ENCODE measurements at regions not wholly inside any gene's neighbourhood (a gene's known extent, or its start where the extent isn't known, plus 50 kb on each side); places are given as distances from the start of the nearest gene placed in this dataset.

DNA sequence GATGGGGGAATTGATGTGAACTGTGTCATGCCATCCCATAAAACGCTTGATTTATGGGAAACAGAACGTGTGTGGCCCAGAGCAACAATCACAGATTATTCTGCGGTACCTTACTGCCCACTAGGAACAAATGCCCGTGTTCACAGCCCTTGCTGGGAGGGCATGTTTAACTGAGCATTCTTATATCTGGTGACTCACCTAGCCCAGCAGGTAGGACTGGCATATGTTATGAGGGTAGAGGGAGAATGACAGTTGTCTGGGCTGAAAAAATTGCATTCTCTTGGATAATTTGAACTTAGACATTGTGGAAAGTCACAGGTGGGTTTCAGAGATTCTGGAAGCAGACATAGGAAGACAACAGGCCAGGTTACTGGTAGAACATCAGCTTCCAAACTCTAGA is 460.6 kb downstream of the DMRT2 start:
- no peaks in the 10 kb centered on the region for H3K27me3 ChIP-seq (ENCODE audit: insufficient read depth)
- no peaks in the 10 kb centered on the region for H4K20me1 ChIP-seq (replicated peaks; ENCODE audit: insufficient read depth)
- no peak for DNase-seq (ENCODE audit: low spot score)
- no peak overlapping the region for H3K4me3 Mint-ChIP-seq
- no peaks in the 10 kb centered on the region for H3F3A ChIP-seq (replicated peaks; ENCODE audit: low read depth)
- peaks cover 2% of the 10 kb centered on the region for H3K27me3 Mint-ChIP-seq (ENCODE audit: insufficient read depth, low read depth, poor library complexity)
- H3K36me3 Mint-ChIP-seq (ENCODE audit: low read depth) = no peaks in the 10 kb centered on the region; the same call in 2 of the 3 replicates
- peaks cover 10% of the 10 kb centered on the region for H3K9me2 ChIP-seq (ENCODE audit: insufficient read depth)
- TF ChIP-seq, protein P1, sequence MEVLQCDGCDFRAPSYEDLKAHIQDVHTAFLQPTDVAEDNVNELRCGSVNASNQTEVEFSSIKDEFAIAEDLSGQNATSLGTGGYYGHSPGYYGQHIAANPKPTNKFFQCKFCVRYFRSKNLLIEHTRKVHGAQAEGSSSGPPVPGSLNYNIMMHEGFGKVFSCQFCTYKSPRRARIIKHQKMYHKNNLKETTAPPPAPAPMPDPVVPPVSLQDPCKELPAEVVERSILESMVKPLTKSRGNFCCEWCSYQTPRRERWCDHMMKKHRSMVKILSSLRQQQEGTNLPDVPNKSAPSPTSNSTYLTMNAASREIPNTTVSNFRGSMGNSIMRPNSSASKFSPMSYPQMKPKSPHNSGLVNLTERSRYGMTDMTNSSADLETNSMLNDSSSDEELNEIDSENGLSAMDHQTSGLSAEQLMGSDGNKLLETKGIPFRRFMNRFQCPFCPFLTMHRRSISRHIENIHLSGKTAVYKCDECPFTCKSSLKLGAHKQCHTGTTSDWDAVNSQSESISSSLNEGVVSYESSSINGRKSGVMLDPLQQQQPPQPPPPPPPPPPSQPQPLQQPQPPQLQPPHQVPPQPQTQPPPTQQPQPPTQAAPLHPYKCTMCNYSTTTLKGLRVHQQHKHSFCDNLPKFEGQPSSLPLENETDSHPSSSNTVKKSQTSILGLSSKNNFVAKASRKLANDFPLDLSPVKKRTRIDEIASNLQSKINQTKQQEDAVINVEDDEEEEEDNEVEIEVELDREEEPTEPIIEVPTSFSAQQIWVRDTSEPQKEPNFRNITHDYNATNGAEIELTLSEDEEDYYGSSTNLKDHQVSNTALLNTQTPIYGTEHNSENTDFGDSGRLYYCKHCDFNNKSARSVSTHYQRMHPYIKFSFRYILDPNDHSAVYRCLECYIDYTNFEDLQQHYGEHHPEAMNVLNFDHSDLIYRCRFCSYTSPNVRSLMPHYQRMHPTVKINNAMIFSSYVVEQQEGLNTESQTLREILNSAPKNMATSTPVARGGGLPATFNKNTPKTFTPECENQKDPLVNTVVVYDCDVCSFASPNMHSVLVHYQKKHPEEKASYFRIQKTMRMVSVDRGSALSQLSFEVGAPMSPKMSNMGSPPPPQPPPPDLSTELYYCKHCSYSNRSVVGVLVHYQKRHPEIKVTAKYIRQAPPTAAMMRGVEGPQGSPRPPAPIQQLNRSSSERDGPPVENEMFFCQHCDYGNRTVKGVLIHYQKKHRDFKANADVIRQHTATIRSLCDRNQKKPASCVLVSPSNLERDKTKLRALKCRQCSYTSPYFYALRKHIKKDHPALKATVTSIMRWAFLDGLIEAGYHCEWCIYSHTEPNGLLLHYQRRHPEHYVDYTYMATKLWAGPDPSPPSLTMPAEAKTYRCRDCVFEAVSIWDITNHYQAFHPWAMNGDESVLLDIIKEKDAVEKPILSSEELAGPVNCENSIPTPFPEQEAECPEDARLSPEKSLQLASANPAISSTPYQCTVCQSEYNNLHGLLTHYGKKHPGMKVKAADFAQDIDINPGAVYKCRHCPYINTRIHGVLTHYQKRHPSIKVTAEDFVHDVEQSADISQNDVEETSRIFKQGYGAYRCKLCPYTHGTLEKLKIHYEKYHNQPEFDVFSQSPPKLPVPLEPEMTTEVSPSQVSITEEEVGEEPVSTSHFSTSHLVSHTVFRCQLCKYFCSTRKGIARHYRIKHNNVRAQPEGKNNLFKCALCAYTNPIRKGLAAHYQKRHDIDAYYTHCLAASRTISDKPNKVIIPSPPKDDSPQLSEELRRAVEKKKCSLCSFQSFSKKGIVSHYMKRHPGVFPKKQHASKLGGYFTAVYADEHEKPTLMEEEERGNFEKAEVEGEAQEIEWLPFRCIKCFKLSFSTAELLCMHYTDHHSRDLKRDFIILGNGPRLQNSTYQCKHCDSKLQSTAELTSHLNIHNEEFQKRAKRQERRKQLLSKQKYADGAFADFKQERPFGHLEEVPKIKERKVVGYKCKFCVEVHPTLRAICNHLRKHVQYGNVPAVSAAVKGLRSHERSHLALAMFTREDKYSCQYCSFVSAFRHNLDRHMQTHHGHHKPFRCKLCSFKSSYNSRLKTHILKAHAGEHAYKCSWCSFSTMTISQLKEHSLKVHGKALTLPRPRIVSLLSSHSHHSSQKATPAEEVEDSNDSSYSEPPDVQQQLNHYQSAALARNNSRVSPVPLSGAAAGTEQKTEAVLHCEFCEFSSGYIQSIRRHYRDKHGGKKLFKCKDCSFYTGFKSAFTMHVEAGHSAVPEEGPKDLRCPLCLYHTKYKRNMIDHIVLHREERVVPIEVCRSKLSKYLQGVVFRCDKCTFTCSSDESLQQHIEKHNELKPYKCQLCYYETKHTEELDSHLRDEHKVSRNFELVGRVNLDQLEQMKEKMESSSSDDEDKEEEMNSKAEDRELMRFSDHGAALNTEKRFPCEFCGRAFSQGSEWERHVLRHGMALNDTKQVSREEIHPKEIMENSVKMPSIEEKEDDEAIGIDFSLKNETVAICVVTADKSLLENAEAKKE (CRISPR knock-in tag; IDR thresholded peaks at IDR 0.05) = no peak
- TF ChIP-seq STAT1 (IDR thresholded peaks at IDR 0.05; ENCODE audit: unreplicated experiment) (no peak), CREB1 (CRISPR knock-in tag; IDR thresholded peaks at IDR 0.05; ENCODE audit: low read depth) (no peak), ZNF114 (CRISPR knock-in tag; IDR thresholded peaks at IDR 0.05) (no peak), NANOG (IDR thresholded peaks at IDR 0.05; ENCODE audit: borderline replicate concordance) (no peak), EZH2 (IDR thresholded peaks at IDR 0.05; ENCODE audit: low read depth, unreplicated experiment) (no peak), ZNF331 (CRISPR knock-in tag; IDR thresholded peaks at IDR 0.05; ENCODE audit: low read depth) (no peak), POLR2AphosphoS5 (IDR thresholded peaks at IDR 0.05; ENCODE audit: low read depth) (no peak), EZH2phosphoT487 (IDR thresholded peaks at IDR 0.05; ENCODE audit: unreplicated experiment) (no peak), JUNB (IDR thresholded peaks at IDR 0.05; ENCODE audit: unreplicated experiment) (no peak)
- TF ChIP-seq, protein P2, sequence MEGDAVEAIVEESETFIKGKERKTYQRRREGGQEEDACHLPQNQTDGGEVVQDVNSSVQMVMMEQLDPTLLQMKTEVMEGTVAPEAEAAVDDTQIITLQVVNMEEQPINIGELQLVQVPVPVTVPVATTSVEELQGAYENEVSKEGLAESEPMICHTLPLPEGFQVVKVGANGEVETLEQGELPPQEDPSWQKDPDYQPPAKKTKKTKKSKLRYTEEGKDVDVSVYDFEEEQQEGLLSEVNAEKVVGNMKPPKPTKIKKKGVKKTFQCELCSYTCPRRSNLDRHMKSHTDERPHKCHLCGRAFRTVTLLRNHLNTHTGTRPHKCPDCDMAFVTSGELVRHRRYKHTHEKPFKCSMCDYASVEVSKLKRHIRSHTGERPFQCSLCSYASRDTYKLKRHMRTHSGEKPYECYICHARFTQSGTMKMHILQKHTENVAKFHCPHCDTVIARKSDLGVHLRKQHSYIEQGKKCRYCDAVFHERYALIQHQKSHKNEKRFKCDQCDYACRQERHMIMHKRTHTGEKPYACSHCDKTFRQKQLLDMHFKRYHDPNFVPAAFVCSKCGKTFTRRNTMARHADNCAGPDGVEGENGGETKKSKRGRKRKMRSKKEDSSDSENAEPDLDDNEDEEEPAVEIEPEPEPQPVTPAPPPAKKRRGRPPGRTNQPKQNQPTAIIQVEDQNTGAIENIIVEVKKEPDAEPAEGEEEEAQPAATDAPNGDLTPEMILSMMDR (conservative IDR thresholded peaks at IDR 0.05; ENCODE audit: low read depth in 2 of 2) = no peak
- TF ChIP-seq, protein P3, sequence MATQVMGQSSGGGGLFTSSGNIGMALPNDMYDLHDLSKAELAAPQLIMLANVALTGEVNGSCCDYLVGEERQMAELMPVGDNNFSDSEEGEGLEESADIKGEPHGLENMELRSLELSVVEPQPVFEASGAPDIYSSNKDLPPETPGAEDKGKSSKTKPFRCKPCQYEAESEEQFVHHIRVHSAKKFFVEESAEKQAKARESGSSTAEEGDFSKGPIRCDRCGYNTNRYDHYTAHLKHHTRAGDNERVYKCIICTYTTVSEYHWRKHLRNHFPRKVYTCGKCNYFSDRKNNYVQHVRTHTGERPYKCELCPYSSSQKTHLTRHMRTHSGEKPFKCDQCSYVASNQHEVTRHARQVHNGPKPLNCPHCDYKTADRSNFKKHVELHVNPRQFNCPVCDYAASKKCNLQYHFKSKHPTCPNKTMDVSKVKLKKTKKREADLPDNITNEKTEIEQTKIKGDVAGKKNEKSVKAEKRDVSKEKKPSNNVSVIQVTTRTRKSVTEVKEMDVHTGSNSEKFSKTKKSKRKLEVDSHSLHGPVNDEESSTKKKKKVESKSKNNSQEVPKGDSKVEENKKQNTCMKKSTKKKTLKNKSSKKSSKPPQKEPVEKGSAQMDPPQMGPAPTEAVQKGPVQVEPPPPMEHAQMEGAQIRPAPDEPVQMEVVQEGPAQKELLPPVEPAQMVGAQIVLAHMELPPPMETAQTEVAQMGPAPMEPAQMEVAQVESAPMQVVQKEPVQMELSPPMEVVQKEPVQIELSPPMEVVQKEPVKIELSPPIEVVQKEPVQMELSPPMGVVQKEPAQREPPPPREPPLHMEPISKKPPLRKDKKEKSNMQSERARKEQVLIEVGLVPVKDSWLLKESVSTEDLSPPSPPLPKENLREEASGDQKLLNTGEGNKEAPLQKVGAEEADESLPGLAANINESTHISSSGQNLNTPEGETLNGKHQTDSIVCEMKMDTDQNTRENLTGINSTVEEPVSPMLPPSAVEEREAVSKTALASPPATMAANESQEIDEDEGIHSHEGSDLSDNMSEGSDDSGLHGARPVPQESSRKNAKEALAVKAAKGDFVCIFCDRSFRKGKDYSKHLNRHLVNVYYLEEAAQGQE (IDR thresholded peaks at IDR 0.05; ENCODE audit: unreplicated experiment) = no peak
- TF ChIP-seq, protein P4, sequence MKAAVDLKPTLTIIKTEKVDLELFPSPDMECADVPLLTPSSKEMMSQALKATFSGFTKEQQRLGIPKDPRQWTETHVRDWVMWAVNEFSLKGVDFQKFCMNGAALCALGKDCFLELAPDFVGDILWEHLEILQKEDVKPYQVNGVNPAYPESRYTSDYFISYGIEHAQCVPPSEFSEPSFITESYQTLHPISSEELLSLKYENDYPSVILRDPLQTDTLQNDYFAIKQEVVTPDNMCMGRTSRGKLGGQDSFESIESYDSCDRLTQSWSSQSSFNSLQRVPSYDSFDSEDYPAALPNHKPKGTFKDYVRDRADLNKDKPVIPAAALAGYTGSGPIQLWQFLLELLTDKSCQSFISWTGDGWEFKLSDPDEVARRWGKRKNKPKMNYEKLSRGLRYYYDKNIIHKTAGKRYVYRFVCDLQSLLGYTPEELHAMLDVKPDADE (IDR thresholded peaks at IDR 0.05) = no peak
- H3K4me2 ChIP-seq = no peak overlapping the region
- H3K4me3 ChIP-seq = no peak overlapping the region
- H3K27ac ChIP-seq (ENCODE audit: low read depth) = no peak overlapping the region
- H3K9me3 Mint-ChIP-seq = no peaks in the 10 kb centered on the region; the same call in 2 of the 3 replicates
- no peak for ATAC-seq
- no peaks in the 10 kb centered on the region for H3K4me1 ChIP-seq (ENCODE audit: insufficient read depth)
- no peak overlapping the region for H2AFZ ChIP-seq
- no peak overlapping the region for H3K27ac Mint-ChIP-seq
- no peaks in the 10 kb centered on the region for H3K79me2 ChIP-seq (replicated peaks; ENCODE audit: insufficient read depth)
- peaks cover 5% of the 10 kb centered on the region; the same call in 2 of the 3 replicates for H3K4me1 Mint-ChIP-seq
- H3K36me3 ChIP-seq (ENCODE audit: insufficient read depth) = no peaks in the 10 kb centered on the region

Measured in GM23338 (cell line).